SU-DHL-6 (cell line): ENCODE measurements at regions not wholly inside any gene's neighbourhood (a gene's known extent, or its start where the extent isn't known, plus 50 kb on each side); places are given as distances from the start of the nearest gene placed in this dataset.

Experiments
- H2AFZ ChIP-seq: fragments of 200-600 bp; sonication (generic); 2 replicates; pipeline ENCODE4 v1.6.1; 2014; ENCODE audit warnings: low read depth, mild to moderate bottlenecking, moderate library complexity, mixed read lengths, antibody characterized with exemption, low read length; ENCODE audit not compliant: severe bottlenecking
- H3F3A ChIP-seq: fragments of 200-600 bp; shearing (Covaris generic); 2 replicates; pipeline ENCODE4 v1.6.0; 2016; ENCODE audit warnings: antibody characterized with exemption, mild to moderate bottlenecking; ENCODE audit not compliant: insufficient read depth
- H3K27ac ChIP-seq: fragments of 200-600 bp; sonication (generic); 2 replicates; pipeline ENCODE4 v1.5.1; 2016; ENCODE audit warnings: low read depth, mild to moderate bottlenecking, low read length, moderate library complexity, mixed read lengths
- H3K27me3 ChIP-seq: fragments of 200-600 bp; sonication (generic), shearing (Covaris generic); 2 replicates; pipeline ENCODE4 v1.6.0; 2014; ENCODE audit warnings: mild to moderate bottlenecking, low read length
- H3K36me3 ChIP-seq: fragments of 200-600 bp; sonication (generic); 2 replicates; pipeline ENCODE4 v1.6.1; 2014; ENCODE audit warnings: mild to moderate bottlenecking, low read length, mixed read lengths
- H3K4me2 ChIP-seq: fragments of 300-600, 200-600 bp; shearing (Covaris generic), sonication (generic); 2 replicates; pipeline ENCODE4 v1.6.0; 2014; ENCODE audit warnings: low read length, low read depth, mild to moderate bottlenecking; ENCODE audit not compliant: poor library complexity, severe bottlenecking
- H3K4me3 ChIP-seq: fragments of 200-600 bp; sonication (generic); 2 replicates; pipeline ENCODE4 v1.5.1; 2014; ENCODE audit warnings: antibody characterized with exemption, low read length, mild to moderate bottlenecking, mixed read lengths; ENCODE audit not compliant: insufficient read depth, poor library complexity, severe bottlenecking
- H3K79me2 ChIP-seq: fragments of 200-600 bp; sonication (generic); 2 replicates; pipeline ENCODE4 v1.6.1; 2014; ENCODE audit warnings: mild to moderate bottlenecking, low read length, moderate library complexity; ENCODE audit not compliant: insufficient read depth
- H3K9ac ChIP-seq: fragments of 200-600 bp; sonication (generic); 2 replicates; pipeline ENCODE4 v1.7.0; 2014; ENCODE audit warnings: mild to moderate bottlenecking, low read length
- H3K9me2 ChIP-seq: fragments of 200-600 bp; sonication (generic); replicated peaks from 2 replicates; pipeline ENCODE4 v1.6.1; 2014; ENCODE audit warnings: low read length; ENCODE audit not compliant: insufficient read depth
- H3K9me3 ChIP-seq: fragments of 200-600 bp; sonication (generic); 2 replicates; pipeline ENCODE4 v1.6.1; 2014; ENCODE audit warnings: low read length, mixed read lengths; ENCODE audit not compliant: insufficient read depth
- H4K20me1 ChIP-seq: fragments of 200-600 bp; sonication (generic); 2 replicates; pipeline ENCODE4 v1.6.1; 2014; ENCODE audit warnings: low read depth, mild to moderate bottlenecking, antibody characterized with exemption, low read length, moderate library complexity, mixed read lengths
- CTCF ChIP-seq: fragments of 200-600 bp; sonication (generic); IDR thresholded peaks from one replicate; pipeline ENCODE4 v1.5.1; 2017; ENCODE audit warnings: antibody characterized with exemption, mild to moderate bottlenecking, low read length, moderate library complexity; ENCODE audit not compliant: insufficient read depth, poor library complexity, severe bottlenecking
- EZH2phosphoT487 ChIP-seq: fragments of 200-600 bp; sonication (generic), shearing (Covaris generic); conservative IDR thresholded peaks from 2 replicates; pipeline ENCODE4 v1.6.1; 2018; ENCODE audit warnings: mild to moderate bottlenecking, antibody characterized with exemption, low read length, moderate library complexity, mixed read lengths

GRCh38 chr5:175357995-175358394 is 86.0 kb downstream of the DRD1 start:
- no peaks in the 10 kb centered on the region for H3K9me2 ChIP-seq
- no peaks in the 10 kb centered on the region for H4K20me1 ChIP-seq
- H3K9me3 ChIP-seq: no peaks in the 10 kb centered on the region
- no peak overlapping the region for H3K4me2 ChIP-seq
- H3K4me3 ChIP-seq: no peak overlapping the region
- TF ChIP-seq CTCF: no peak
- TF ChIP-seq EZH2phosphoT487: no peak
- no peak overlapping the region for H3K27ac ChIP-seq
- no peaks in the 10 kb centered on the region for H3K36me3 ChIP-seq
- no peak overlapping the region for H3K9ac ChIP-seq
- no peaks in the 10 kb centered on the region; the same call in 1 of the 2 replicates for H3K27me3 ChIP-seq
- no peaks in the 10 kb centered on the region for H3F3A ChIP-seq
- H2AFZ ChIP-seq: no peak overlapping the region
- H3K79me2 ChIP-seq: no peaks in the 10 kb centered on the region

- Histone ChIP-seq H3K36me3 (no peaks in the 10 kb centered on the region), H3F3A (no peaks in the 10 kb centered on the region), H3K4me3 (no peak overlapping the region), H3K4me2 (no peak overlapping the region), H3K27ac (no peak overlapping the region), H2AFZ (no peak overlapping the region), H3K9me2 (no peaks in the 10 kb centered on the region), H3K9ac (no peak overlapping the region), H3K9me3 (no peaks in the 10 kb centered on the region), H3K27me3 (no peaks in the 10 kb centered on the region; the same call in 1 of the 2 replicates), H3K79me2 (no peaks in the 10 kb centered on the region), H4K20me1 (no peaks in the 10 kb centered on the region)
- TF ChIP-seq EZH2phosphoT487 (no peak), CTCF (no peak)
Measured at GRCh38 chr5:175356428-175356827, 87.6 kb downstream of the DRD1 start.

GRCh38 chr5:175354964-175355363 is 89.0 kb downstream of the DRD1 start:
- Histone ChIP-seq H3K9ac (no peak overlapping the region), H3K4me2 (no peak overlapping the region), H3K9me2 (no peaks in the 10 kb centered on the region), H3K27ac (no peak overlapping the region), H3K9me3 (no peaks in the 10 kb centered on the region), H3K79me2 (no peaks in the 10 kb centered on the region), H3K4me3 (no peak overlapping the region), H3K27me3 (no peaks in the 10 kb centered on the region; the same call in 1 of the 2 replicates), H3K36me3 (no peaks in the 10 kb centered on the region), H3F3A (no peaks in the 10 kb centered on the region), H2AFZ (no peak overlapping the region), H4K20me1 (no peaks in the 10 kb centered on the region)
- TF ChIP-seq EZH2phosphoT487: no peak

GRCh38 chr5:175353926-175354325 is 90.1 kb downstream of the DRD1 start:
- H3F3A ChIP-seq: no peaks in the 10 kb centered on the region
- H3K27ac ChIP-seq: no peak overlapping the region
- no peaks in the 10 kb centered on the region for H3K79me2 ChIP-seq
- H3K9me3 ChIP-seq: no peaks in the 10 kb centered on the region
- H3K27me3 ChIP-seq: no peaks in the 10 kb centered on the region; the same call in 1 of the 2 replicates
- H3K36me3 ChIP-seq: no peaks in the 10 kb centered on the region
- H3K9ac ChIP-seq: no peak overlapping the region
- no peaks in the 10 kb centered on the region for H3K9me2 ChIP-seq
- no peaks in the 10 kb centered on the region for H4K20me1 ChIP-seq
- no peak overlapping the region for H3K4me2 ChIP-seq
- no peak overlapping the region for H2AFZ ChIP-seq
- TF ChIP-seq EZH2phosphoT487 (no peak), CTCF (no peak)
- no peak overlapping the region for H3K4me3 ChIP-seq
